Effector memory CD8-positive, alpha-beta T cell (primary cell): ENCODE measurements at regions not wholly inside any gene's neighbourhood (a gene's known extent, or its start where the extent isn't known, plus 50 kb on each side); places are given as distances from the start of the nearest gene placed in this dataset.

Experiments used
- ATAC-seq: fragments of 150-1000 bp; cut with Tn5 transposase; replicated peaks from 2 replicates; pipeline ENCODE4 v1.10.0; 2021; ENCODE audit warnings: mild to moderate bottlenecking, moderate library complexity
- DNase-seq, 3 experiments: peaks; one replicate each; pipeline ENCODE4 v3.0.0; 2021
- H3K27ac Mint-ChIP-seq, 2 donors: one replicate each; pipeline ENCODE4 v1.8.0; 2022; ENCODE audit warnings: mild to moderate bottlenecking in 2 of 2, mixed read lengths in 2 of 2, moderate library complexity in 2 of 2
- H3K27me3 Mint-ChIP-seq, 2 donors: one replicate each; pipeline ENCODE4 v1.8.0; 2022; ENCODE audit warnings: mixed read lengths in 2 of 2
- H3K36me3 Mint-ChIP-seq: one replicate; pipeline ENCODE4 v1.8.0; 2022; ENCODE audit warnings: mild to moderate bottlenecking, moderate library complexity, mixed read lengths; ENCODE audit not compliant: insufficient read depth
- H3K4me1 Mint-ChIP-seq, 2 donors: one replicate each; pipeline ENCODE4 v1.8.0; 2022; ENCODE audit warnings: low read depth in 2 of 2, mixed read lengths in 2 of 2
- H3K4me3 Mint-ChIP-seq, 2 donors: one replicate each; pipeline ENCODE4 v1.8.0; 2022; ENCODE audit warnings: mild to moderate bottlenecking in 2 of 2, mixed read lengths in 2 of 2, moderate library complexity in 2 of 2
- H3K9me3 Mint-ChIP-seq, 2 donors: one replicate each; pipeline ENCODE4 v1.8.0; 2022; ENCODE audit warnings: mixed read lengths in 2 of 2

DNA sequence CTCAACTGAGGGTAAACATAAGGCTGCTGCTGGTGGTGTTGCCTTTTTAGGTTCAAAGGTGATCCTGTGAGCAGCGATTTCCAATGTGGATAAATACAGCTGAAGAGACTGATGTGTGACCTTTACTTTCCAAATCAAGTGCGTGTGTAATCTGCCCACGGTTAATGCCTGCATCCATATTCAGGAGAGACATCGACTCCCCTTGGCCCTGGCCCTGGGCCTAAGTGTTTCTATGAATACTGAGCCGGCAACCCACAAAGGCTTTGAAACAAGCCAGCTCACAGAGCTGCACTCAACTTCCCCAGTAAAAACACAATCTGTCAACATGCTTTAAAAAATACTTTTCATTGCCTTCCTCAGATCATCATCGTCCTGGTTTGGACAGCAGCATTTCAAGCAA is 1026.6 kb downstream of the TMEM182 start:
- ATAC-seq (no peak), DNase-seq (no peak)
- no peaks in the 10 kb centered on the region for H3K27me3 Mint-ChIP-seq
- H3K9me3 Mint-ChIP-seq: peaks cover 6% of the 10 kb centered on the region in 2 donors
- H3K4me1 Mint-ChIP-seq: no peaks in the 10 kb centered on the region
- no peak overlapping the region for H3K4me3 Mint-ChIP-seq
- H3K36me3 Mint-ChIP-seq: no peaks in the 10 kb centered on the region
- H3K27ac Mint-ChIP-seq: no peak overlapping the region

DNA sequence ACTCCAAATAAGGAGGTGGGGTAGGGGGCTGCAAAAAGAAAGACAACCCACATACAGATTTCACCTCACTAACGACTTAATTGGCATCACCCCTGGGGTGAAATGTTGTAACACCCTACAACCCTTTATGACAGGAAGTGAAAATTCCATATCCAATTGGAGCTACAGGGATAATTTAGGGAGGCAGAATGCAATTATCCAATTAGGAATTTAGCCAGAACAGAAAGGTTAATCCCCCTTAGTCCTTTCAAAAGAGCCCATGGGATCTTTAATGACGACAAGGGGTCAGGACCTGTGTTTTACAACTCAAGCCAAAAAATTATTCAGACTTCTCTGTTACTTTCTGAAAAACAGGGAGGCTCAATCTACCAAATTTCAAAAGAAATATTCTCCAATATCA is 1027.1 kb downstream of the TMEM182 start:
- no peaks in the 10 kb centered on the region for H3K36me3 Mint-ChIP-seq
- no peaks in the 10 kb centered on the region for H3K4me1 Mint-ChIP-seq
- H3K4me3 Mint-ChIP-seq: no peak overlapping the region
- DNase-seq (no peak), ATAC-seq (no peak)
- no peak overlapping the region for H3K27ac Mint-ChIP-seq
- peaks cover 6% of the 10 kb centered on the region in 2 donors for H3K9me3 Mint-ChIP-seq
- no peaks in the 10 kb centered on the region for H3K27me3 Mint-ChIP-seq

DNA sequence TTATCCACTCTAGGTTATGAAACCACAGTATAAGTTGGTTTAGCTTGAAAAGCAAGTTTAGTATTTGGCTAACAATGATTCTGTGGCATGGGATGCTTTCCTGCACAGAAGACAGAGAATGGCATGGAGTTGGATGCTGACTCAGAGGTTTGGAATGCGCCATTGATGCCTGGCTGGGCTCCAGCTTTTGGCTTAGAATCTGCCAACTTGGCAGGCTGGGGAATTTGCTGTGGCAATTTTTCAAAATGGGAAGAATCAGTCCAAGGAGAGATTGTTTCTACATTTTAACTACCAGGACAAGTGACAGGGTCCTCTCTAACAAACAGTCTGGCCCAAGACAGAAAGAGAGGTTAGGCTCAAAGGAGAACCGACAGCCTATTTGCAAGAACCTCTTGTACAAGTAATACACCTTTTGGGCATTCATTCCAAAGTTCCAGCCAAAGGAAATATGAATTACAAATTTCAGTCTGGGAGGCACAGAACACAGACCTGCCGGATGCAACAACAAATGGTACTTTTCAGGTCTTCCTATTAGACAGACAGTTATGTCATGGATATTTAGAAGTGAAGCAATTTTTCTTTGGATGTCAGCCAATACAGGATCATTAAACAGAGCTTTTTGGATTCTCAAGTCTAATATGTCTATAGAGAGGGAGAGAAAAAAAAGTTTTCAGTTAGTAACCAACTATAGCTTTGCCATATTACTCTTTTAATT is 1027.7 kb downstream of the TMEM182 start:
- Mint-ChIP-seq H3K27me3 (no peaks in the 10 kb centered on the region), H3K36me3 (no peaks in the 10 kb centered on the region), H3K4me1 (no peaks in the 10 kb centered on the region), H3K27ac (no peak overlapping the region), H3K9me3 (peaks cover 4 to 6% of the 10 kb centered on the region in 2 donors), H3K4me3 (no peak overlapping the region)
- ATAC-seq (no peak), DNase-seq (no peak)

DNA sequence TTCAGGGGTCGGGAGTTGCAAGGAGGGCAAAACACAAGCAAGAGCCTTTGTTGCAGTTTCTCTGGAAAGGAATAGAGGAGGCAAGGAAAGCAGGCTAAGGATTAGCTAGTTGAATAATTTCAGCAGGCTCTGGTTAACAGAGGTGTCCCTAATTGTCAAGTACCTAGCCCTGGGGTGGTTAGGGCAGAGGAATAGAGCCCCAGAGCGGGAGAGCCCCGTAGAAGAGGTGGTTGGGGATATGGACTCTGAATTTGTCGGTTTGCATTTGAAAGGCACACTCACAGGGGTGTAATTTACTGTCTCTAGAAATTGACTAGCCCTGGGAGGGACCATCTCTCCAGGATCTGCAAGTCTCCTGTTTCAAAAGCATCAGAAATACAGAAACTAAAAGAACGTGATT is 1030.2 kb downstream of the TMEM182 start:
- Mint-ChIP-seq H3K4me1 (no peaks in the 10 kb centered on the region), H3K9me3 (peaks cover 9 to 14% of the 10 kb centered on the region in 2 donors), H3K27me3 (no peaks in the 10 kb centered on the region), H3K4me3 (no peak overlapping the region), H3K27ac (no peak overlapping the region), H3K36me3 (no peaks in the 10 kb centered on the region)
- DNase-seq: no peak
- ATAC-seq: no peak

DNA sequence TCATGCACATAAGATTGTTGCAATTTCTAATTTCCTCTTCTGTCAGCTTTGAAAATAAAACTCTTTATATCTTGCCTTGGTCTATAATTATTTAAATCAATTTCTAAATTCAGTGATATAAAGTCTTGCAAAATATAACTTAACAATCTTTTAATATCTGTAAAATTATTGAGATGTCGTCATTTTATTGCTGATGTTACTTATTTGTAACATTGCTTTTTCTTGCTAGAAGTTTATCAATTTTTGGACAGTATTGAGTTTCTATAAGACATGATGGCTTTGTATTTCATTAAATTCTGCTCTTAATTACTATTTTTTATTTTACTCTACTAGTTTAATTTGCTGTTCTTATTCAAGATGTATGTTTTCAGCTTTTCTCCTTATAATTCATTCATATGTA is 1036.5 kb downstream of the TMEM182 start:
- no peaks in the 10 kb centered on the region for H3K27me3 Mint-ChIP-seq
- no peak overlapping the region for H3K4me3 Mint-ChIP-seq
- H3K27ac Mint-ChIP-seq: no peak overlapping the region
- DNase-seq (no peak), ATAC-seq (no peak)
- H3K36me3 Mint-ChIP-seq: peaks cover 3% of the 10 kb centered on the region
- H3K4me1 Mint-ChIP-seq: no peaks in the 10 kb centered on the region
- peaks cover 12 to 16% of the 10 kb centered on the region in 2 donors for H3K9me3 Mint-ChIP-seq

DNA sequence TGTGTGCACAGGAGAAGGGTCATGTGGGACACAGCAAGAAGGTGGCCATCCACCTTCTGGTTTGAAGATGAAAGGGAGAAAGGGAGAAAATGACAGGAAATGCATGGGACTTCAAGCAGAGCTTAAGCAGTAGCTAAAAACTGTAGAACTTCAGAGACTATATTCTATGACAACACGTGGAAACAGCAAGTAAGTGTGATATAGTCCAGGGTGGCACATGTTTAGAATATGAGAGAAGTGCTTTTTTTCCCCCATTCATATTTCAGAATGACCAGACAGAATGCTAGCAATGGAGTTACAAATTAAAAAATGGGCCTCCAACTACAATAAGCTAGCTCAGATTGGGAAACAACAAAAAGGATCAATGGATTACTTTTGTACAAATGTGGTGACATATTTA is 1042.2 kb downstream of the TMEM182 start:
- no peak for DNase-seq
- peaks cover 3% of the 10 kb centered on the region for H3K36me3 Mint-ChIP-seq
- peaks cover 11 to 23% of the 10 kb centered on the region in 2 donors for H3K9me3 Mint-ChIP-seq
- H3K4me1 Mint-ChIP-seq: no peaks in the 10 kb centered on the region
- H3K27me3 Mint-ChIP-seq: no peaks in the 10 kb centered on the region
- no peak overlapping the region for H3K27ac Mint-ChIP-seq
- ATAC-seq: no peak
- H3K4me3 Mint-ChIP-seq: no peak overlapping the region

DNA sequence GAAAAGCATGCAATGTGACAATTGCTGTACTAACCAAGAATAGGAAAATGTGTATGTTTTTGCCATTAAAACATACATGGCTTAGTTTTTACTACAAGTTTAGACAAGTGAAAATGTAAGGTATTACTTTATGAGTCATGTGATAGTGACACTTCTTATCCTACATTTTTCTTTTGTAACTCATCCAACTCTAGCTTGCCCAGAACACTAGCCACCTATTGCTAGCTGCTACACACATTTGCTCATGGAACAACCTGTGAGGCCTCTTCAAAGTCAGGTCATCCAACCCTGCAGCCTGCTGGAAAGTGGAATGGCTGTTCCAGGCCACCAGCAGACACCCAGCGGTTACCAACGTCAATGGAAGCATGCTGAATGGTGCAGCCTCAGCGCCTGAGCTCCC is 1043.9 kb downstream of the TMEM182 start:
- Mint-ChIP-seq H3K9me3 (peaks cover 11 to 23% of the 10 kb centered on the region in 2 donors), H3K4me1 (no peaks in the 10 kb centered on the region), H3K27me3 (no peaks in the 10 kb centered on the region), H3K27ac (no peak overlapping the region), H3K4me3 (no peak overlapping the region), H3K36me3 (no peaks in the 10 kb centered on the region)
- DNase-seq (no peak), ATAC-seq (no peak)

DNA sequence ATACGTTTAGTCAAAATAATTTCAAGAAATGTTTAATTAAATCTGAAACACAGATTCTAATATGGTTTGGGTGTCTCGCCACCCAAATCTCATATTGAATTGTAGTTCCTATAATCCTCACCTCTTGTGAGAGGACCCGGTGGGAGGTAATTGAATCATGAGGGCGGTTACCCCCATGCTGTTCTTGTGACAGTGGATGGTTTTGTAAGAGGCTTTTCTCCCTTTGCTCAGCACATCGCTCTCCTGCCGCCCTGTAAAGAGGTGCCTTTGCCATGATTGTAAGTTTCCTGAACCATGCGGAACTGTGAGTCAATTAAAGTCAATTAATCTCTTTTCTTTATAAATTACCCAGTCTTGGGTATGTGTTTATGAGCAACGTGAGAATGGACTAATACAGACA is 1045.1 kb upstream of the POU3F3 start:
- Mint-ChIP-seq H3K4me3 (no peak overlapping the region), H3K36me3 (no peaks in the 10 kb centered on the region), H3K9me3 (peaks cover 5 to 10% of the 10 kb centered on the region in 2 donors), H3K4me1 (no peaks in the 10 kb centered on the region), H3K27ac (no peak overlapping the region), H3K27me3 (no peaks in the 10 kb centered on the region)
- ATAC-seq (no peak), DNase-seq (no peak)

DNA sequence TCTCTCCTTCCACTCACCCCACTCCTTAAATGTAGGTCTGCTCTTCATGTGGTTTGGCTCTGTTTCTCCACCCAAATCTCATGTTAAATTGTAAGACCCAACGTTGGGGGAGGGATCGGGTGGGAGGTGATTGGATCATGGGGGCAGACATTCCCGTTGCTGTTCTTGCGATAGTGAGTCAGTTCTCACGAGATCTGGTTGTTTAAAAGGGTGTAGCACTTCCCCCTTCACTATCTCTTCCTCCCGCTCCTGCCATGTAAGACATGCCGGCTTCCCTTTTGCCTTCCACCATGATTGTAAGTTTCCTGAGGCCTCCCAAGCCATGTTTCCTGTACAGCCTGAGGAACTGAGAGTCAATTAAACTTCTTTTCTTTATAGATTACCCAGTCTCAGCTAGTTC is 1044.5 kb upstream of the POU3F3 start:
- no peak overlapping the region for H3K27ac Mint-ChIP-seq
- H3K4me1 Mint-ChIP-seq: no peaks in the 10 kb centered on the region
- no peaks in the 10 kb centered on the region for H3K27me3 Mint-ChIP-seq
- H3K9me3 Mint-ChIP-seq: peaks cover 4 to 6% of the 10 kb centered on the region in 2 donors
- no peaks in the 10 kb centered on the region for H3K36me3 Mint-ChIP-seq
- ATAC-seq (no peak), DNase-seq (no peak)
- H3K4me3 Mint-ChIP-seq: no peak overlapping the region

DNA sequence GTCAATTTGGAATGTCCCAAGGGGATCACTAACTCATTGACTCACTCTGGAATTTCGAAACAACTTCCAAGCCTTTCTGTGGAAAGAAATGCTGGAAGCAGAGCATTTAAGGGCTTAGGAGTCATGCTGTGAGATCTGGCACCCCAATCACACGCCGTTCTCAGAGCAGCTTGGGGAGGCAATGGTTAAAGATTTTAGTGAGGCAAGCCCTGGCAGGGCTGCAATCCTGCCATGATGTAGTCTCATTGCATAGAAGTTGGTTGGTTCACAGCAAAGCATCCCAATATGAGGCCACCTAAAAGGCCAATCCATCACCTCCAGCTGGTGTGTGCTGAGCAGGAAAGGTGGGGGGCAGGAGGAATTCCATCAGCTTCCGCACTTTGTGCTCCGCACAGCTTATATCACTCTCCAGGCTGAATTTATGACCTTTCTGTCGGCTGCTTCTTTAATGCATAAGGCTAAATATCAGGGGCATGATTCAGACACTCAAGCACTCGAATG is 1043.9 kb upstream of the POU3F3 start:
- Mint-ChIP-seq H3K4me3 (no peak overlapping the region), H3K9me3 (peaks cover 2 to 6% of the 10 kb centered on the region in 2 donors), H3K27ac (no peak overlapping the region), H3K27me3 (no peaks in the 10 kb centered on the region), H3K4me1 (no peaks in the 10 kb centered on the region), H3K36me3 (no peaks in the 10 kb centered on the region)
- ATAC-seq (no peak), DNase-seq (no peak)

DNA sequence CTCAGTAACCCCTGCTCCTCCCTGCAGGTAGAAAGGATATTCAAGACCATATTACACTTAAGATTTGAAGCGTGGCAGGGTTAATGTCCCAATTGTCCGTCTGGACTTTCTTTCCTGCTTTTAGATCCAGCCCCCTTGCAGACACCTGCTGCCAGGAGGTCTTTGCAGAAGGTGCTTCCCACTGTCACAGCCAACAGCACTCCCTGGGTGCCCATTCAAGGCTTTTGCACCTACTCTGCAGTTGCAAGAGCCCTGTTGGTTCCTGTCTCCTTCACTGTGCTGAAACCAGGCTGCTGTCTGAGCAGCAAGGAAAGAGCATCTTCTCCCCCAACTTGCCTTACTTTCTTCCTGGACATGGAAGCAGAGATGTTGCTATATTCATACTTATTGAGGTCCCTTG is 1043.0 kb upstream of the POU3F3 start:
- no peak for DNase-seq

DNA sequence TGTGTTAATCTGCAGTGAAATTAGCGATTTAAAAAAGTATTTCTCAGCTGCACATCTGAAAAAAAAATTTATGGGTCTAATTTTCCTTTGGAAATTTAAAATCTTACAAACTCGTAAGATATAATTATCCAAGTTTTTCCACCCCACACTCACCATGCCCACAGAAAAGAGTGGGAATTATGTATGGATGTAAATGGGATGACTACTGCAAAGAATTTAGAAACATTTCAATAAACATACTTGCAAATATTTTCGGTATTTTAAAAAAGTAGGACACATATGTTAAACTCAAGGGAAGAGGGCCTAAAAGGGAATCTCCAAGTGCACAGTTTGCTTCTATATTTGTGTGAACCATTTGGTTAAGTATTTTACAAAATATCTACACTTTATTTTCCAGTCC is 1039.9 kb upstream of the POU3F3 start:
- no peak overlapping the region for H3K27ac Mint-ChIP-seq
- no peak for ATAC-seq
- H3K4me3 Mint-ChIP-seq: no peak overlapping the region
- DNase-seq: no peak
- no peaks in the 10 kb centered on the region for H3K36me3 Mint-ChIP-seq
- H3K9me3 Mint-ChIP-seq: peaks cover 6 to 11% of the 10 kb centered on the region in 2 donors
- no peaks in the 10 kb centered on the region for H3K27me3 Mint-ChIP-seq
- no peaks in the 10 kb centered on the region for H3K4me1 Mint-ChIP-seq

More for the DNA sequence above, 1043.0 kb upstream of the POU3F3 start:
- Mint-ChIP-seq H3K27ac (no peak overlapping the region), H3K9me3 (peaks cover 2 to 6% of the 10 kb centered on the region in 2 donors), H3K36me3 (no peaks in the 10 kb centered on the region), H3K27me3 (no peaks in the 10 kb centered on the region), H3K4me3 (no peak overlapping the region), H3K4me1 (no peaks in the 10 kb centered on the region)
- ATAC-seq: no peak

DNA sequence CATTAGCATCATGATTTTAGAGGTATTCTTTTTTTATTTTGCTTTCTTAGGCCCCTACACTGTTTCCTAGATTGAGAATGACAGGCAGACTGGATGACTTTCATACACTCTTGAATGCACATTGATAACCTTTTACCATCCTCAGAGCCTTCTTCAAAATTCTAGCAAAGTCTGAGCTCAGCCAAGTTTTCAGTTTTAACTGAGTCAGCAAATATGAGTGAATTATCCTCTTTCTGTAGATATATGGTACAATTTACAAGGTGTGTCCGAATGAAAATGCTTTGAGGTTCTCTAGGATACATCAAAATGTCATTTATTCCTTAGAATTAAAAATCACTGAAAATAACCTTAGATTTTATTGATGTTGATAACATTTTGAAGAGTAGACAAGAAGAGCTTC is 1038.2 kb upstream of the POU3F3 start:
- Mint-ChIP-seq H3K27me3 (no peaks in the 10 kb centered on the region), H3K27ac (no peak overlapping the region), H3K9me3 (peaks cover 9 to 11% of the 10 kb centered on the region in 2 donors), H3K4me1 (no peaks in the 10 kb centered on the region), H3K36me3 (no peaks in the 10 kb centered on the region), H3K4me3 (no peak overlapping the region)
- DNase-seq (no peak), ATAC-seq (no peak)

DNA sequence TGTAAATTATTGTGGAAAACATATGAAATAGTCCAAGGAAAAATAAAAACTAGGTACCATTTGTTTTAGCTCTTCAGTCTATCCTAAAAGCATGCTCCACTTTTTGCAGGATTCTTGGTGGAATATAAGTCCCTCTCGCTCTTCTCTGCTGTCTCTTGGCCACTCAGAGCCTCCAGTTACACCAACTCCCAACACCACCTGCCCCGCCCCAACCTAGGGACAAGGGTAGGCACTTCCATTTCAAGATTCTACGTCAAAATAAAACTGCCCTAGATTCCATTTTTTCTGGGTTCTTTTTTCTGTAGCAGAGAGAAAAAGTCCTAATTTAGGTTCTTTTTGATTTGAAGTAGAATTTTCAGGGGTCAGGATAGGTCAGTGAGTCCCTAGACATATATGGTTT is 1036.2 kb upstream of the POU3F3 start:
- DNase-seq: no peak
- Mint-ChIP-seq H3K9me3 (peaks cover 9 to 11% of the 10 kb centered on the region in 2 donors), H3K27ac (no peak overlapping the region), H3K36me3 (no peaks in the 10 kb centered on the region), H3K4me3 (no peak overlapping the region), H3K27me3 (no peaks in the 10 kb centered on the region), H3K4me1 (no peaks in the 10 kb centered on the region)
- ATAC-seq: no peak
